HepG2 (cell line): ENCODE measurements at regions not wholly inside any gene's neighbourhood (a gene's known extent, or its start where the extent isn't known, plus 50 kb on each side); places are given as distances from the start of the nearest gene placed in this dataset.

Experiments used
- AKNA ChIP-seq: sonication (generic); formaldehyde crosslinking; IDR thresholded peaks from 2 replicates; pipeline ENCODE4 v1.4.0; 2020; ENCODE audit warnings: missing genetic modification reagents, borderline replicate concordance
- KDM3A ChIP-seq: IDR thresholded peaks from 2 replicates; pipeline ENCODE4 v1.6.1; 2018; ENCODE audit warnings: low read depth, missing compliant biosample characterization
- SETDB1 ChIP-seq: sonication (generic); formaldehyde crosslinking; IDR thresholded peaks from 2 replicates; pipeline ENCODE4 v1.5.1; 2020; ENCODE audit warnings: missing genetic modification reagents, mild to moderate bottlenecking, borderline replicate concordance
- SUZ12 ChIP-seq: fragments of 150-350 bp; IDR thresholded peaks from 2 replicates; pipeline ENCODE4 v1.6.1; 2014; ENCODE audit warnings: low read depth, low read length
- ZNF12 ChIP-seq: sonication (generic); formaldehyde crosslinking; IDR thresholded peaks from 2 replicates; pipeline ENCODE4 v1.5.0; 2020; ENCODE audit warnings: missing genetic modification reagents
- ZNF280D ChIP-seq: sonication (generic); formaldehyde crosslinking; IDR thresholded peaks from 2 replicates; pipeline ENCODE4 v1.5.1; 2020; ENCODE audit warnings: mild to moderate bottlenecking, missing genetic modification reagents
- ZNF530 ChIP-seq: sonication (generic); formaldehyde crosslinking; IDR thresholded peaks from 2 replicates; pipeline ENCODE4 v1.5.0; 2020; ENCODE audit warnings: low read depth, mild to moderate bottlenecking, missing genetic modification reagents

- TF ChIP-seq ZNF280D (CRISPR knock-in tag) (no peak), ZNF12 (CRISPR knock-in tag) (no peak), SUZ12 (no peak), AKNA (CRISPR knock-in tag) (no peak), SETDB1 (CRISPR knock-in tag) (no peak), ZNF530 (CRISPR knock-in tag) (no peak), KDM3A (CRISPR knock-in tag) (no peak)
Observed at GRCh38 chr3:106204160-106204868, 335.5 kb upstream of the CBLB start (continued).
